MM.1S (cell line): ENCODE measurements at regions not wholly inside any gene's neighbourhood (a gene's known extent, or its start where the extent isn't known, plus 50 kb on each side); places are given as distances from the start of the nearest gene placed in this dataset.

Source experiments
- EZH2 ChIP-seq: fragments of 300-600 bp; sonication (generic); optimal IDR thresholded peaks from 2 replicates; pipeline ENCODE3; 2017; ENCODE audit warnings: low read depth, mild to moderate bottlenecking, antibody characterized with exemption, low read length, mixed read lengths
- TF ChIP-seq, protein P1 (sequence below): fragments of 300-600 bp; sonication (generic); IDR thresholded peaks from 2 replicates; pipeline ENCODE4 v1.5.1; 2016; ENCODE audit warnings: antibody characterized with exemption, low read length, mixed read lengths

DNA sequence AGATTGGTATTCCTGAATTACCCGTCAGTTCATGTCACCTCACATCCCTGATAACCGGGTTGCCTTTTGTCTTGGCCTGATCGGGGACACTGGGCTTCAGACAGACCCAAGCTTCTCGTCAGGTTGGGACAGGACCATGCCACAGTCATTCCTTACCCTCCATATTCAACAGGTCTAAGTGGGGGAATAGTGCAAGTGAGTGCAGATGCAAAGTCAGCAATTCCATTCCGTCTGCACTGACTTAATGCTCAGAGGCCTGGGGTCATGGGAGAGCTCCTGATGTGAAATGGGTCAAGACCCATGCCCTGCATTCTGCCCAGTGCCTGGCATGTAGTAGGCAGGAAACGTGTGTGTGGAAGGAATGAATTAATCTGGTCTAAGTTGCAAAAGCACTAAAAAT, 95.4 kb upstream of the PITRM1 start:
- TF ChIP-seq, protein P1, sequence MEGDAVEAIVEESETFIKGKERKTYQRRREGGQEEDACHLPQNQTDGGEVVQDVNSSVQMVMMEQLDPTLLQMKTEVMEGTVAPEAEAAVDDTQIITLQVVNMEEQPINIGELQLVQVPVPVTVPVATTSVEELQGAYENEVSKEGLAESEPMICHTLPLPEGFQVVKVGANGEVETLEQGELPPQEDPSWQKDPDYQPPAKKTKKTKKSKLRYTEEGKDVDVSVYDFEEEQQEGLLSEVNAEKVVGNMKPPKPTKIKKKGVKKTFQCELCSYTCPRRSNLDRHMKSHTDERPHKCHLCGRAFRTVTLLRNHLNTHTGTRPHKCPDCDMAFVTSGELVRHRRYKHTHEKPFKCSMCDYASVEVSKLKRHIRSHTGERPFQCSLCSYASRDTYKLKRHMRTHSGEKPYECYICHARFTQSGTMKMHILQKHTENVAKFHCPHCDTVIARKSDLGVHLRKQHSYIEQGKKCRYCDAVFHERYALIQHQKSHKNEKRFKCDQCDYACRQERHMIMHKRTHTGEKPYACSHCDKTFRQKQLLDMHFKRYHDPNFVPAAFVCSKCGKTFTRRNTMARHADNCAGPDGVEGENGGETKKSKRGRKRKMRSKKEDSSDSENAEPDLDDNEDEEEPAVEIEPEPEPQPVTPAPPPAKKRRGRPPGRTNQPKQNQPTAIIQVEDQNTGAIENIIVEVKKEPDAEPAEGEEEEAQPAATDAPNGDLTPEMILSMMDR: no peak
- TF ChIP-seq EZH2: no peak
